ENCODE measurements at regions not wholly inside any gene's neighbourhood (a gene's known extent, or its start where the extent isn't known, plus 50 kb on each side); places are given as distances from the start of the nearest gene placed in this dataset.

- TF ChIP-seq ZNF331 (CRISPR knock-in tag; IDR thresholded peaks at IDR 0.05) (no peak), ZNF883 (CRISPR knock-in tag; IDR thresholded peaks at IDR 0.05; ENCODE audit: not compliant biosample characterization) (no peak), PAWR (CRISPR knock-in tag; IDR thresholded peaks at IDR 0.05; ENCODE audit: borderline replicate concordance) (no peak), ZNF460 (CRISPR knock-in tag; IDR thresholded peaks at IDR 0.05; ENCODE audit: borderline replicate concordance) (no peak), CTCF (CRISPR knock-in tag; IDR thresholded peaks at IDR 0.05) (no peak), PTBP1 (IDR thresholded peaks at IDR 0.05; ENCODE audit: low read depth, low read length, poor library complexity, severe bottlenecking) (no peak), CHD4 (IDR thresholded peaks at IDR 0.05; ENCODE audit: borderline replicate concordance, low read length) (no peak), ZNF660 (CRISPR knock-in tag; IDR thresholded peaks at IDR 0.05; ENCODE audit: borderline replicate concordance, low read depth) (no peak), POLR2A (IDR thresholded peaks at IDR 0.05; ENCODE audit: insufficient read depth in 1 of 2, low read depth in 2 of 2, low read length in 2 of 2) (no peak), ZNF703 (CRISPR knock-in tag; IDR thresholded peaks at IDR 0.05; ENCODE audit: borderline replicate concordance) (no peak)
Observed at GRCh38 chr14:98242903-98243302, 1029.1 kb downstream of the BCL11B start.

Measured in HepG2 (cell line).